ENCODE measurements at regions not wholly inside any gene's neighbourhood (a gene's known extent, or its start where the extent isn't known, plus 50 kb on each side); places are given as distances from the start of the nearest gene placed in this dataset.
"Not testable (repeated sequence)": the region's sequence is repeated elsewhere in the genome, so short reads cannot be mapped to it uniquely, and the experiment has no call there.

GRCh38 chr11:112652786-112653390 is 308.3 kb upstream of the NCAM1 start:
- no peak for DNase-seq
- H3K4me1 Mint-ChIP-seq = no peaks in the 10 kb centered on the region
- no peaks in the 10 kb centered on the region for H3K36me3 Mint-ChIP-seq (ENCODE audit: low read depth)
- no peaks in the 10 kb centered on the region for H3K9me3 Mint-ChIP-seq
- no peak overlapping the region for H3K27ac Mint-ChIP-seq
- no peak overlapping the region for H3K4me3 Mint-ChIP-seq
- H3K27me3 Mint-ChIP-seq = no peaks in the 10 kb centered on the region
- ATAC-seq = no peak

- Mint-ChIP-seq H3K36me3 (ENCODE audit: low read depth) (no peaks in the 10 kb centered on the region), H3K27me3 (peaks cover 2% of the 10 kb centered on the region), H3K9me3 (no peaks in the 10 kb centered on the region), H3K4me3 (no peak overlapping the region), H3K4me1 (no peaks in the 10 kb centered on the region), H3K27ac (no peak overlapping the region)
- DNase-seq = no peak
- no peak for ATAC-seq
Measured at GRCh38 chr11:112655371-112655770, 305.8 kb upstream of the NCAM1 start.

- no peaks in the 10 kb centered on the region for H3K36me3 Mint-ChIP-seq (ENCODE audit: low read depth)
- peaks cover 2% of the 10 kb centered on the region for H3K27me3 Mint-ChIP-seq
- ATAC-seq (no peak), DNase-seq (no peak)
- H3K9me3 Mint-ChIP-seq = no peaks in the 10 kb centered on the region
- H3K4me3 Mint-ChIP-seq = no peak overlapping the region
- H3K27ac Mint-ChIP-seq = no peak overlapping the region
- H3K4me1 Mint-ChIP-seq = no peaks in the 10 kb centered on the region
Measured at GRCh38 chr11:112656772-112657428, 304.3 kb upstream of the NCAM1 start.

- Mint-ChIP-seq H3K27me3 (peaks cover 2% of the 10 kb centered on the region), H3K4me3 (no peak overlapping the region), H3K36me3 (ENCODE audit: low read depth) (no peaks in the 10 kb centered on the region), H3K4me1 (no peaks in the 10 kb centered on the region), H3K27ac (no peak overlapping the region), H3K9me3 (no peaks in the 10 kb centered on the region)
- DNase-seq (no peak), ATAC-seq (no peak)
Measured at GRCh38 chr11:112658431-112658878, 302.8 kb upstream of the NCAM1 start.

- DNase-seq (no peak), ATAC-seq (no peak)
- peaks cover 2% of the 10 kb centered on the region for H3K27me3 Mint-ChIP-seq
- H3K9me3 Mint-ChIP-seq = no peaks in the 10 kb centered on the region
- no peaks in the 10 kb centered on the region for H3K4me1 Mint-ChIP-seq
- no peaks in the 10 kb centered on the region for H3K36me3 Mint-ChIP-seq (ENCODE audit: low read depth)
- H3K27ac Mint-ChIP-seq = no peak overlapping the region
- no peak overlapping the region for H3K4me3 Mint-ChIP-seq
Measured at GRCh38 chr11:112661146-112661545, 300.1 kb upstream of the NCAM1 start.

- Mint-ChIP-seq H3K36me3 (ENCODE audit: low read depth) (no peaks in the 10 kb centered on the region), H3K4me3 (no peak overlapping the region), H3K9me3 (no peaks in the 10 kb centered on the region), H3K4me1 (no peaks in the 10 kb centered on the region), H3K27ac (no peak overlapping the region), H3K27me3 (peaks cover 2% of the 10 kb centered on the region)
- DNase-seq (no peak), ATAC-seq (no peak)
Measured at GRCh38 chr11:112661571-112661970, 299.6 kb upstream of the NCAM1 start.

GRCh38 chr11:112662554-112662953 is 298.7 kb upstream of the NCAM1 start:
- Mint-ChIP-seq H3K4me3 (no peak overlapping the region), H3K36me3 (ENCODE audit: low read depth) (no peaks in the 10 kb centered on the region), H3K27me3 (peaks cover 2% of the 10 kb centered on the region), H3K9me3 (no peaks in the 10 kb centered on the region), H3K27ac (no peak overlapping the region), H3K4me1 (no peaks in the 10 kb centered on the region)
- DNase-seq (no peak), ATAC-seq (no peak)

- Mint-ChIP-seq H3K27ac (no peak overlapping the region), H3K9me3 (no peaks in the 10 kb centered on the region)
- ATAC-seq = no peak
Measured at GRCh38 chr11:112663947-112664634, 297.1 kb upstream of the NCAM1 start.

GRCh38 chr11:112665291-112665690 is 295.9 kb upstream of the NCAM1 start:
- Mint-ChIP-seq H3K27me3 (no peaks in the 10 kb centered on the region), H3K4me3 (no peak overlapping the region), H3K27ac (no peak overlapping the region), H3K4me1 (no peaks in the 10 kb centered on the region), H3K9me3 (no peaks in the 10 kb centered on the region), H3K36me3 (ENCODE audit: low read depth) (no peaks in the 10 kb centered on the region)
- DNase-seq (no peak), ATAC-seq (no peak)

More at GRCh38 chr11:112663947-112664634, 297.1 kb upstream of the NCAM1 start:
- no peaks in the 10 kb centered on the region for H3K27me3 Mint-ChIP-seq
- DNase-seq = no peak
- no peaks in the 10 kb centered on the region for H3K4me1 Mint-ChIP-seq
- H3K36me3 Mint-ChIP-seq (ENCODE audit: low read depth) = no peaks in the 10 kb centered on the region
- H3K4me3 Mint-ChIP-seq = no peak overlapping the region

- H3K27me3 Mint-ChIP-seq = no peaks in the 10 kb centered on the region
- H3K4me1 Mint-ChIP-seq = no peaks in the 10 kb centered on the region
Measured at GRCh38 chr11:112666253-112666652, 295.0 kb upstream of the NCAM1 start.

GRCh38 chr11:112670806-112671570 is 290.2 kb upstream of the NCAM1 start:
- H3K4me1 Mint-ChIP-seq = no peaks in the 10 kb centered on the region
- H3K36me3 Mint-ChIP-seq (ENCODE audit: low read depth) = no peaks in the 10 kb centered on the region
- H3K9me3 Mint-ChIP-seq = no peaks in the 10 kb centered on the region
- peaks cover 6% of the 10 kb centered on the region for H3K27me3 Mint-ChIP-seq
- no peak overlapping the region for H3K4me3 Mint-ChIP-seq
- no peak overlapping the region for H3K27ac Mint-ChIP-seq
- ATAC-seq (no peak), DNase-seq (no peak)

More at GRCh38 chr11:112666253-112666652, 295.0 kb upstream of the NCAM1 start:
- no peak for DNase-seq
- Mint-ChIP-seq H3K4me3 (no peak overlapping the region), H3K27ac (no peak overlapping the region), H3K9me3 (no peaks in the 10 kb centered on the region), H3K36me3 (ENCODE audit: low read depth) (no peaks in the 10 kb centered on the region)
- no peak for ATAC-seq

GRCh38 chr11:112673401-112673800 is 287.8 kb upstream of the NCAM1 start:
- not testable (repeated sequence) for H3K36me3 Mint-ChIP-seq (ENCODE audit: low read depth); H3K4me1 Mint-ChIP-seq; H3K4me3 Mint-ChIP-seq; H3K27ac Mint-ChIP-seq; H3K9me3 Mint-ChIP-seq; H3K27me3 Mint-ChIP-seq; ATAC-seq; DNase-seq

- Mint-ChIP-seq H3K27ac (no peak overlapping the region), H3K9me3 (peaks cover 6% of the 10 kb centered on the region), H3K27me3 (peaks cover 7% of the 10 kb centered on the region), H3K36me3 (ENCODE audit: low read depth) (no peaks in the 10 kb centered on the region), H3K4me1 (no peaks in the 10 kb centered on the region), H3K4me3 (no peak overlapping the region)
- DNase-seq = no peak
- ATAC-seq = no peak
Measured at GRCh38 chr11:112685111-112685510, 276.1 kb upstream of the NCAM1 start.

GRCh38 chr11:112689851-112690250 is 271.4 kb upstream of the NCAM1 start:
- DNase-seq = no peak
- Mint-ChIP-seq H3K36me3 (ENCODE audit: low read depth) (no peaks in the 10 kb centered on the region), H3K27me3 (peaks cover 10% of the 10 kb centered on the region), H3K9me3 (no peaks in the 10 kb centered on the region), H3K27ac (no peak overlapping the region), H3K4me1 (no peaks in the 10 kb centered on the region), H3K4me3 (no peak overlapping the region)
- ATAC-seq = no peak

Data from activated naive CD8-positive, alpha-beta T cell treated with anti-CD3 and anti-CD28 coated beads, Interleukin-2, amount 50 U/mL, for 24 hours (primary cell).